ENCODE measurements at regions not wholly inside any gene's neighbourhood (a gene's known extent, or its start where the extent isn't known, plus 50 kb on each side); places are given as distances from the start of the nearest gene placed in this dataset.

DNA sequence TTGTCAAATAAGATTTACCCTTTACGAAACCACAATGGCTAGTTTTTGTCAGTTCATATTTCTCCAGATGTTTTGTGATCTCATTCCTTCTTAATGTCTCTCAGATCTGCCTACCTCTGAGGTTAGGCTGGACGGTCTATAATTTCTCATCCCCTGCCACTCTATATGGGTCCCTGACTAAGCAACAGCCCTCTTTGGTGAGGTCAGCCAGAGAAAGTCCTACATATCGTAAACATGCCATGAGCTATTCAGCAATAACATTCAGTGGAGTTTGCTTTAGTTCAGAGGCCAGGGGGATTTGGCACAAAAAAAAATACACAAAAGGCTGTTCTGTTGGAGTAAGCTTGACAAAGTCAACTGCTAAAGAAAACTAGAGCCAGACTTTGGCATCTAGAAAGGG is 192.1 kb upstream of the NCKAP5 start:
- WGBS (ENCODE audit: low lambda C conversion rate): 61% methylated on average over 3 of the region's 3 CpGs
- Histone ChIP-seq H3K27me3 (ENCODE audit: insufficient read depth) (no peaks in the 10 kb centered on the region), H2AFZ (ENCODE audit: low read depth) (no peak overlapping the region), H3K4me3 (ENCODE audit: low read depth in 2 of 2, low read length in 1 of 2) (no peak overlapping the region), H3K36me3 (replicated peaks in 1 of 2; ENCODE audit: control insufficient read depth in 1 of 2, insufficient read depth in 2 of 2, low read length in 1 of 2) (no peaks in the 10 kb centered on the region), H3K27ac (ENCODE audit: low read depth in 2 of 2, low read length in 1 of 2) (no peak overlapping the region), H3K9me3 (no peaks in the 10 kb centered on the region), H3K4me1 (ENCODE audit: control insufficient read depth in 1 of 2, insufficient read depth in 2 of 2, low read depth in 1 of 2, low read length in 1 of 2) (peaks cover 0 to 7% of the 10 kb centered on the region in 2 experiments; a peak in 1 of 4 replicates), H3K9me2 (no peaks in the 10 kb centered on the region), H3K9ac (no peak overlapping the region), H3F3A (replicated peaks; ENCODE audit: insufficient read depth) (no peaks in the 10 kb centered on the region), H3K79me2 (ENCODE audit: insufficient read depth) (no peaks in the 10 kb centered on the region), H4K20me1 (ENCODE audit: insufficient read depth) (no peaks in the 10 kb centered on the region), H3K4me2 (no peak overlapping the region)
- CTCF ChIA-PET: interaction anchor here (1.2 kb wide), 1 partner anchor 85 kb away, joined by 3 read pairs; no protein-coding TSS in a partner anchor
- POLR2A ChIA-PET: no interaction called here
- no peak for DNase-seq
- TF ChIP-seq EP300 (IDR thresholded peaks at IDR 0.05; ENCODE audit: borderline replicate concordance in 1 of 2, low read depth in 1 of 2, low read length in 1 of 2) (no peak), RXRA (IDR thresholded peaks at IDR 0.05; ENCODE audit: borderline replicate concordance, low read depth) (no peak)

DNA sequence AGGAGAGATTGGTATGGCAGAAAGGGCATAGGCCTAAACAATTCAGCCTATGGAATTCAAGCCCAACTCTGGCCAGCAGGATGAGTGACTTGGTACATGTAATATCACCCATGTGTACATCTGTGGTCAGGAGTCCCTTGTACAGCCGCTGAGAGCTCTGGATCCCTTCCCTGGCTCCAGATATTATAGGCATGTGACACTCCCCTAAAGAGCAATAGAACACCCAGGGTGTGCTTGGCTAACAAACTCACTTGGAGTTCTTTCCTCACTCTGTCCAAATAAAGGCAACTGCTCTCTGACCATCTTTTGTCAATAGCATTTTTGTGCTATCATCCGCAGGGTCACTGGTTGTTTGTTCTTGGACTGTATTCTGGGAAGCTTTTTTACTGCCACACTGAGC is 197.4 kb upstream of the NCKAP5 start:
- CTCF ChIA-PET: interaction anchor here (1.7 to 2.1 kb wide), 2 partner anchors 14 to 205 kb away, joined by 4 to 10 read pairs; no protein-coding TSS in a partner anchor
- no peaks in the 10 kb centered on the region for H3K9me2 ChIP-seq

More for the DNA sequence above, 197.4 kb upstream of the NCKAP5 start:
- H2AFZ ChIP-seq (ENCODE audit: low read depth): no peak overlapping the region
- no peaks in the 10 kb centered on the region for H4K20me1 ChIP-seq (ENCODE audit: insufficient read depth)
- no peaks in the 10 kb centered on the region for H3K36me3 ChIP-seq (replicated peaks in 1 of 2; ENCODE audit: control insufficient read depth in 1 of 2, insufficient read depth in 2 of 2, low read length in 1 of 2)
- H3K9me3 ChIP-seq: no peaks in the 10 kb centered on the region
- DNase-seq: no peak
- 55% methylated on average over 2 of the region's 2 CpGs for WGBS (ENCODE audit: low lambda C conversion rate)
- H3K27me3 ChIP-seq (ENCODE audit: insufficient read depth): no peaks in the 10 kb centered on the region
- H3K27ac ChIP-seq (ENCODE audit: low read depth in 2 of 2, low read length in 1 of 2): no peak overlapping the region
- POLR2A ChIA-PET: no interaction called here
- no peaks in the 10 kb centered on the region for H3K79me2 ChIP-seq (ENCODE audit: insufficient read depth)
- TF ChIP-seq YY1 (IDR thresholded peaks at IDR 0.05; ENCODE audit: low read depth): no peak
- TF ChIP-seq NFIC (IDR thresholded peaks at IDR 0.05; ENCODE audit: borderline replicate concordance): no peak
- no peak for TF ChIP-seq CHD2 (IDR thresholded peaks at IDR 0.05; ENCODE audit: low read length, partially characterized antibody)
- TF ChIP-seq RFX5 (IDR thresholded peaks at IDR 0.05; ENCODE audit: low read length): no peak
- no peak for TF ChIP-seq TCF12 (IDR thresholded peaks at IDR 0.05)
- TF ChIP-seq, protein P1, sequence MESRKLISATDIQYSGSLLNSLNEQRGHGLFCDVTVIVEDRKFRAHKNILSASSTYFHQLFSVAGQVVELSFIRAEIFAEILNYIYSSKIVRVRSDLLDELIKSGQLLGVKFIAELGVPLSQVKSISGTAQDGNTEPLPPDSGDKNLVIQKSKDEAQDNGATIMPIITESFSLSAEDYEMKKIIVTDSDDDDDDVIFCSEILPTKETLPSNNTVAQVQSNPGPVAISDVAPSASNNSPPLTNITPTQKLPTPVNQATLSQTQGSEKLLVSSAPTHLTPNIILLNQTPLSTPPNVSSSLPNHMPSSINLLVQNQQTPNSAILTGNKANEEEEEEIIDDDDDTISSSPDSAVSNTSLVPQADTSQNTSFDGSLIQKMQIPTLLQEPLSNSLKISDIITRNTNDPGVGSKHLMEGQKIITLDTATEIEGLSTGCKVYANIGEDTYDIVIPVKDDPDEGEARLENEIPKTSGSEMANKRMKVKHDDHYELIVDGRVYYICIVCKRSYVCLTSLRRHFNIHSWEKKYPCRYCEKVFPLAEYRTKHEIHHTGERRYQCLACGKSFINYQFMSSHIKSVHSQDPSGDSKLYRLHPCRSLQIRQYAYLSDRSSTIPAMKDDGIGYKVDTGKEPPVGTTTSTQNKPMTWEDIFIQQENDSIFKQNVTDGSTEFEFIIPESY (IDR thresholded peaks at IDR 0.05; ENCODE audit: borderline replicate concordance, low read depth): no peak
- TF ChIP-seq, protein P2, sequence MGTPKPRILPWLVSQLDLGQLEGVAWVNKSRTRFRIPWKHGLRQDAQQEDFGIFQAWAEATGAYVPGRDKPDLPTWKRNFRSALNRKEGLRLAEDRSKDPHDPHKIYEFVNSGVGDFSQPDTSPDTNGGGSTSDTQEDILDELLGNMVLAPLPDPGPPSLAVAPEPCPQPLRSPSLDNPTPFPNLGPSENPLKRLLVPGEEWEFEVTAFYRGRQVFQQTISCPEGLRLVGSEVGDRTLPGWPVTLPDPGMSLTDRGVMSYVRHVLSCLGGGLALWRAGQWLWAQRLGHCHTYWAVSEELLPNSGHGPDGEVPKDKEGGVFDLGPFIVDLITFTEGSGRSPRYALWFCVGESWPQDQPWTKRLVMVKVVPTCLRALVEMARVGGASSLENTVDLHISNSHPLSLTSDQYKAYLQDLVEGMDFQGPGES (IDR thresholded peaks at IDR 0.05; ENCODE audit: low read depth, low read length): no peak
- TF ChIP-seq TEAD4 (IDR thresholded peaks at IDR 0.05; ENCODE audit: borderline replicate concordance, insufficient read depth): no peak
- TF ChIP-seq RCOR1 (IDR thresholded peaks at IDR 0.05; ENCODE audit: low read length): no peak
- TF ChIP-seq, protein P3, sequence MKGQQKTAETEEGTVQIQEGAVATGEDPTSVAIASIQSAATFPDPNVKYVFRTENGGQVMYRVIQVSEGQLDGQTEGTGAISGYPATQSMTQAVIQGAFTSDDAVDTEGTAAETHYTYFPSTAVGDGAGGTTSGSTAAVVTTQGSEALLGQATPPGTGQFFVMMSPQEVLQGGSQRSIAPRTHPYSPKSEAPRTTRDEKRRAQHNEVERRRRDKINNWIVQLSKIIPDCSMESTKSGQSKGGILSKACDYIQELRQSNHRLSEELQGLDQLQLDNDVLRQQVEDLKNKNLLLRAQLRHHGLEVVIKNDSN (IDR thresholded peaks at IDR 0.05; ENCODE audit: borderline replicate concordance, low read depth): no peak
- no peak for TF ChIP-seq RAD21 (IDR thresholded peaks at IDR 0.05; ENCODE audit: low read length)
- no peak for TF ChIP-seq EZH2phosphoT487 (IDR thresholded peaks at IDR 0.05; ENCODE audit: borderline replicate concordance, low read depth)
- TF ChIP-seq FOSL2 (IDR thresholded peaks at IDR 0.05; ENCODE audit: borderline replicate concordance, low read depth): no peak
- TF ChIP-seq NRF1 (IDR thresholded peaks at IDR 0.05; ENCODE audit: low read depth, low read length): no peak
- no peak for TF ChIP-seq EP300 (IDR thresholded peaks at IDR 0.05; ENCODE audit: borderline replicate concordance in 1 of 2, low read depth in 1 of 2, low read length in 1 of 2)
- no peak for TF ChIP-seq POLR2AphosphoS5 (IDR thresholded peaks at IDR 0.05; ENCODE audit: low read depth, low read length)
- no peak for TF ChIP-seq SIN3A (IDR thresholded peaks at IDR 0.05; ENCODE audit: borderline replicate concordance, low read depth, low read length)
- no peak overlapping the region for H3K4me2 ChIP-seq
- no peak overlapping the region for H3K9ac ChIP-seq
- no peak overlapping the region for H3K4me3 ChIP-seq (ENCODE audit: low read depth in 2 of 2, low read length in 1 of 2)
- peaks cover 6% of the 10 kb centered on the region for H3F3A ChIP-seq (replicated peaks; ENCODE audit: insufficient read depth)
- no peaks in the 10 kb centered on the region for H3K4me1 ChIP-seq (ENCODE audit: control insufficient read depth in 1 of 2, insufficient read depth in 2 of 2, low read depth in 1 of 2, low read length in 1 of 2)
